ENCODE measurements at regions not wholly inside any gene's neighbourhood (a gene's known extent, or its start where the extent isn't known, plus 50 kb on each side); places are given as distances from the start of the nearest gene placed in this dataset.

DNA sequence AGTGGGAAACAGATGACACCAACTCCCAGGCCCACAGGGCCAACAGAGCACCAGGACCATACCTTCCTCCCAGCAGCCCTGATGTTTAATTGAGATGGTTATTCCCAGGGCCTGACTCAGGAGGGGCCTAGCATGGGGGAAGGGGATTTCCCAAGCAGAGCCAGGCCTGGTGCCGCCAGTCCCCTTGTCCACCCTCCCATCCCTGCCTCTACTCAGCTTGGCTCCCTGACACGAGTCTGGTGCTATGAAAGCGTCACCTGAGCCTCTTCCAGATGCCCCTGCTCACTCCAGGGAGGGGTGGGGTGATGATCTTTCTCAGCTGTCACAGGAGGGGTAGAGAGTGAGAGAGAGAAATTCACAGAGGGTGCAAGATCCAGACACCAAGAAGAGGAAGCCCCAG is 72.7 kb downstream of the EFNB1 start:
- in situ Hi-C loops (cut with HindIII; ENCODE audit: low pct_unique_long_range_greater_than_20kb, low sequenced_read_pairs) = no loop called here
- no peak for TF ChIP-seq JUND (IDR thresholded peaks at IDR 0.05; ENCODE audit: low read depth)
- no peak for DNase-seq (ENCODE audit: low read depth in 1 of 2, low spot score in 1 of 2)

DNA sequence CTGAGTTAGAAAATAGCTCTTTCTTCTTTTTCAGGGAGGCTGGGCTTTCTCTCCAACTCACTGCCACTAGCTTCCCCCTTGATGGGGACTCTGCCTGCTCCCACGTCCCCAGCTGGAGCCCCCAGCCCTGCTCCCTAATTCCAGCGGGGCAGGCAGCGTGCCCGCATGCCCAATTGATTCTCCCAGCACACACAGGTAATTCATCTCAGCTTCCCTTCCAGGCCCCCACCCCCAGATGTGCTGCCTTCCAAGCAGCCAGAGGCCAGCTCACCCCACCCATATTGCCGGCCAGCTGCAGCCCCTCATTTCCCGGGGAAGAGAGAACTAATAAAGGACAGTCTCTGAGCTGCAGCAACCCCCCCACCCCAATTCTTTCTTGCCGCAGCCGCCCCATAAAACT is 69.8 kb downstream of the EFNB1 start:
- DNase-seq (ENCODE audit: low read depth in 1 of 2, low spot score in 1 of 2) = no peak
- no peak for TF ChIP-seq JUND (IDR thresholded peaks at IDR 0.05; ENCODE audit: low read depth)
- in situ Hi-C loops (cut with HindIII; ENCODE audit: low pct_unique_long_range_greater_than_20kb, low sequenced_read_pairs) = no loop called here

DNA sequence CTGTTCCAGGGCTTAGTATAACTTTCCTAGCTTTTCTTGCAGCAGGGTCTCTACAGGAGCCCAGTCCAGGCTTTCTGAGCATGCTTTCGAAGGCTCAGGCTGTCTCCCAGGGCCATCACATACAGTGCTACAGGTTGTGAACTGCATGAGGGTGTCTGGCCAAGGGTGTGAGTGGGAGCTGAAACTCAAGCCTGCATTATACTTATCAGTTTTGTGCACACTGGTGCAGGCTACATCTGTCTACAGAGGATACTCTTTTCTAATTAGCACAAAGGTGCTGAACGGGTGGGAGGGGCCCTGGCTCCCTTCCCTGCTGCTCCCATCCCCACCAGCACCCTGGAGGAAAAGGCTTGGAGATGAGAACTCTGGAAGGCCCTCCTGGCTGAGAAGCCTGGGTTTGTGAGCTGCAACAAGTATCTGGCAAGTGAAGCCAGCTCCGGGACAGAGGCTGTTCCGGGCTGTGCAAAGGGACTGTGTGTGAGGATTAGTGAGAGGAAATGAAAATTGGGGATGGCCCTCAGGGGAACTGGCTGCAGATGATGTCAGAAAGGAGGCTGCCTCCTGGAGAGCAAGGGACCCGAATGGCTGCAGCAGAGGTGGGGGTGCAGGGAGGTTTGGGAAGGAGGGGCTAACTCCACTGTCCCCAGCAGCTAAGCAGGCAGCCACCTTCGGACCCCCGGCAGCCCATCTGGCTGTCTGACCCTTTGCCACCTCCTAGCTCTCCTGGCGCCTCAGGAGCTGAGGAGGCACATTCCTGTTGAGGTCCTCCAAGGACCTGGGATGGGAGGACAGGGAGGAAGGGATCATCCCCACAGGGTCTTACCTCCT is 68.5 kb downstream of the EFNB1 start:
- no peak for TF ChIP-seq JUND (IDR thresholded peaks at IDR 0.05; ENCODE audit: low read depth)
- no peak for DNase-seq (ENCODE audit: low read depth in 1 of 2, low spot score in 1 of 2)
- in situ Hi-C loops (cut with HindIII; ENCODE audit: low pct_unique_long_range_greater_than_20kb, low sequenced_read_pairs) = no loop called here

DNA sequence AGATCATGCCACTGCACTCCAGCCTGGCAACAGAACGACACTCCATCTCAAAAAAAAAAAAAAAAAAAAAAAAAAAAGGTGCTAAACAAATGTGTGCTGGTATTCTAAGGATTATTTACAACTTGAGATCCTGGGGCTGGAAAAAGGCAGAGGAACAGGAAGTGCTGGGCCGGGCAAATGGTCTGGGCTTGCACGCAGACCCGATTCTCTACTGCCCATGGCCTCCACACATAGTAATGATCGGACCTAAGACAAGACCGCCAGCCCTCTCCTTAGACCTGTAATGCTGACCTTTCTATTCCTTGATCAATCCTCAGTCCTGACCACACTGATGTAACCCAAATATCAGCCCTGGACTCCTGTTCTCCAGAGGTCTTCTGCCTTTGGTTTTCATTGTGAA is 67.8 kb downstream of the EFNB1 start:
- in situ Hi-C loops (cut with HindIII; ENCODE audit: low pct_unique_long_range_greater_than_20kb, low sequenced_read_pairs) = no loop called here
- TF ChIP-seq JUND (IDR thresholded peaks at IDR 0.05; ENCODE audit: low read depth) = no peak
- no peak for DNase-seq (ENCODE audit: low read depth in 1 of 2, low spot score in 1 of 2)

DNA sequence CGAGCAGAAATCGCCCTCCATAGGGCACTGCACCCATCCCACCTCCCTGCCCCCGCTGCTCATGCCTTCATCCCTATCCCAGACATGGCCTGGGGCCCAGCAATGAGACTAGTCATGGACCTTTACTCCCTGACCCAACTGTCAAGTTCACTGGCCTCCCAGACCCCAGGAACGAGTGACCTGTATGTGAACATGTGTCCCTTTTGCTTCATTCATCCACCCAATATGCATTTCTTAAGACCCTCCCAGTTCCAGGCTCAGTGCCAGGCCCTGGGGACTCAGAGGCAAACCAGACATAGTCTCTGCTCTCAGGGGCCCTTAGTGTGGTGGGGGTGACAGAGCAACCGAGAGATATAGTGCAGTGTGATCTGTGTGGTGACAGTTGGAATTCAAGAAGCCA is 67.0 kb downstream of the EFNB1 start:
- in situ Hi-C loops (cut with HindIII; ENCODE audit: low pct_unique_long_range_greater_than_20kb, low sequenced_read_pairs) = no loop called here
- no peak for TF ChIP-seq JUND (IDR thresholded peaks at IDR 0.05; ENCODE audit: low read depth)
- DNase-seq (ENCODE audit: low read depth in 1 of 2, low spot score in 1 of 2) = no peak

DNA sequence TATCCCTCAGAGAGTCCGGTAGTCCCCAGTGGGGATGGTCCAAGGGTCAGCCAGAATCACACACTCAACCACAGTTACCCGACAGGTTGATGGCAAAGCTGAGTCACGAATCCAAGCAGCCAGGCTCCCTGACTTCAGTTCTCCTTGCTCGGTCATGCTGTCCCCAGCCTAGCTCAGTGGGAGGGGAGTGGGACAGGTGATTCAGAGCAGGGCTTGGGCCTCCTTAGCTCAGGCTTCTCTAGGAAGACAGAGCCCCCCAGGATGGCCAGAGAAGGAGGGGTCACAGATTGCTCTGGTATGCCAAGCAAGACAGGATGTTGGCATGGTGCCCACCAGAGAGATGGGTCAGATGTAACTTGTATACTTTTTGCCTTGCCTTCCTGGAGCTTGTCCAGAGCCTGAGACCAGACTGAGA is 66.5 kb downstream of the EFNB1 start:
- TF ChIP-seq JUND (IDR thresholded peaks at IDR 0.05; ENCODE audit: low read depth) = no peak
- in situ Hi-C loops (cut with HindIII; ENCODE audit: low pct_unique_long_range_greater_than_20kb, low sequenced_read_pairs) = no loop called here
- peak in 1 of 2 experiments; percentile 16 for DNase-seq (ENCODE audit: low read depth in 1 of 2, low spot score in 1 of 2)

DNA sequence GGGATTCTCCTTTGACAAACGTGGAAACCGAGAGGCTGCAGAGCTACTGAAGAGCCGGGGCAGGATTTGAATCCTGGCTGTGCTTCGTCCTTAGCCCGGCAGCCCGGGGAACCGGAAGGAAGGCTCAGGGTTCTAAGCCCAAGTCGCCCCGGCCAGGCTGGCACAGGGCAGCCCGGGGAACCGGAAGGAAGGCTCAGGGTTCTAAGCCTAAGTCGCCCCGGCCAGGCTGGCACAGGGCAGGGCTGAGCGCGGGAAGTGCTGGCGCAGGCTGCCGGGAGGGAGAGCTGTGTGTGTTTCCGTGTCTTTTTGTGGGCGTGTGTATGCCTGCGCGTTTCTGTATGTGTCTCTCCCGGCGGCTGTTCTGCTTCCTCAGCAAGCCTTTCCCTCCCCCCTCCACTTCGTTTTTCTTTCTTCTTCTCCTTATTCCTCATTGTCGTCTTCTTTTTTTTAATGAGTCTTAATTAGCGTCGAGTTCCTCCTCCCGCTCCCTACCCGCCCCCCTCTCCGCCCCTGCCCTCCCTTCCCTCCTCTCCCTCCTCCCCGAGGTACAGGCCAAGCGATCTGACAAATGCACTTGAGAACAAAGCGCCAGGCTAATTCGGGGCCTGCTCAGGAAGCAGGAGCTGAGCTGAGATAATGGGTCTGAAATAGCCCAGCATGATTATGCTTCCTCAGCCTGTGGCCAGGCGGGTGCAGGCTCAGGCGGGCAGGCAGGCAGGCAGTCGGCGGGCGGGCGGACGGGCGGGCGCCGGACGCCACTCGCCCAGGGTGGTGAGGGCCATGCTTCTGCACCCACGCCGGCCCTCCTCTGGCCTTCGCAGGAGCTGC is 65.9 kb downstream of the EFNB1 start:
- no peak for DNase-seq (ENCODE audit: low read depth in 1 of 2, low spot score in 1 of 2)
- in situ Hi-C loops (cut with HindIII; ENCODE audit: low pct_unique_long_range_greater_than_20kb, low sequenced_read_pairs) = no loop called here
- no peak for TF ChIP-seq JUND (IDR thresholded peaks at IDR 0.05; ENCODE audit: low read depth)

DNA sequence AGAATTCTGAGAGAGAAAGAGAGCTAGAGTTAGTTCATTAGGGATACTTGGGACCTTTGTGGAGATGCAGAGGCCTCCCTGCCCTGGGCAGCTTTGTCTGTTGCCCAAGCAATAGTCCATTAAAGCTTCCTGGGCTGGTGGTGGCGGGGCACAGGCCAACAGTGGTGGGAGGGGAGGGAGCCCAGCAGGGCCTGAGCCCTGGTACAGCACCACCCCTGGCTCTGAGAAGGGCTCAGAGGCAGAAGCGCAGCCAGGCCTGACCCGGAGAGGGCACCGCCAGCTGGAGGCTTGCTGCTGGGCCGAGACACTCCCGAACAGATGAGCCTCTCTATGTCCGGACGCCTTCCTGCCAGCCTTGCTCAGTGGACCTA is 65.3 kb downstream of the EFNB1 start:
- in situ Hi-C loops (cut with HindIII; ENCODE audit: low pct_unique_long_range_greater_than_20kb, low sequenced_read_pairs) = no loop called here
- DNase-seq (ENCODE audit: low read depth in 1 of 2, low spot score in 1 of 2) = no peak
- no peak for TF ChIP-seq JUND (IDR thresholded peaks at IDR 0.05; ENCODE audit: low read depth)

DNA sequence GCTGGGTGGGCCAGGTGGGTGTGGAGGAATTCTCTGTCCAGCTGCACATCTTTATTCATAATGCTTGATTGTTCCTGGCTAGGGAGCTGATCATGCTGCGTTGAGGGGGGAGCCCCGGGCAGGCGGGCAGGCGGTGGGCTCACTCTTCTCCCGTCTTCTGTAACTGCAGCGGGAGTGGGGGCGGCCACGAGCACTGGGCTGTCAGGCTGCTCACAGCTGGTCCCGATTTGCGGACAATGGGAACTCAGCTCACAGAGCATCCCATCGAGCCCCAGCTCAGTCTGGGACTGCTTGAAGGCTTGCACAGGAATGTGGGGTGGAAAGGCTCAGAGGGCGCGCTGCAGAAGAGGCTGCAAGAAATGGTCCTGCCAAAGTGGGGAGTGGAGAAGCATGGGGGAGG is 63.8 kb downstream of the EFNB1 start:
- no peak for DNase-seq (ENCODE audit: low read depth in 1 of 2, low spot score in 1 of 2)
- in situ Hi-C loops (cut with HindIII; ENCODE audit: low pct_unique_long_range_greater_than_20kb, low sequenced_read_pairs) = no loop called here
- no peak for TF ChIP-seq JUND (IDR thresholded peaks at IDR 0.05; ENCODE audit: low read depth)

DNA sequence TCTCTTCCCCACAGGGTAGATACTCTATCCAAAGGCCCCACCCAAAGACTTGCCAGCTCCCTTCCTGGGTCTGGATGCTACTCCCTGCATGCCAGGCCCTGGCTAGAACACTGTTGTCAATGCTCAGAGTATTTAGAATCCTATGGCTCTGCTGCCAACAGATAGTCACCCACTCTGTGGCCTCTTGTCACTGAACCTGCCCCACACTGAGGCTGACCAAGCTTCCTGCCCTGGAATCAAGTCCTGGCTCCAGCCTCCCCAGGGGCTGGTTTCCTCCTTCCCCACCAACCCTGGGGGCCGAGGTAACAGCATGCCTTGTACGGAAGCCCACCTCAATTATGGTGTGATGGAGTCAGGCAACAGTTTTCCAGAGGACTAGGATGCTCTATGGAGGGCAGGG is 63.3 kb downstream of the EFNB1 start:
- in situ Hi-C loops (cut with HindIII; ENCODE audit: low pct_unique_long_range_greater_than_20kb, low sequenced_read_pairs) = no loop called here
- DNase-seq (ENCODE audit: low read depth in 1 of 2, low spot score in 1 of 2) = no peak
- TF ChIP-seq JUND (IDR thresholded peaks at IDR 0.05; ENCODE audit: low read depth) = no peak

Measured in T47D (cell line).